ENCODE measurements at regions not wholly inside any gene's neighbourhood (a gene's known extent, or its start where the extent isn't known, plus 50 kb on each side); places are given as distances from the start of the nearest gene placed in this dataset.

DNA sequence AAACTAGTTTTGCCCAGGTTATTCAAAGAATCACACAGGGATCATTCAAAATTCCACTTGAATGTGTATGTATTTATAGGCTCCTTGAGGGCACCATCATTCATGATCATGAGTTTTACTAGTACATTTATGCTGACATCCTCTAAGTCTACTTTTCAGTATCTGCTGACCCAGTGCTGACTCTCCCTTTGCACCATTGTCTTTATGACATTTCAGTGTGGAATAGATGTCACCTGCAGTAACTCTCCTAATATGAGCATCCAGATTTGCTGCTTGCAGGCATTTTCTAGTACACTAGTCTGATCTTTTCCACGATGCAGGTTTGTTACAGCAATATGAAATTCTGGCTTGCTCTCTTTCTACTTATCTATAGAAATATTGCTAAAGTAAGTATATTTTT, 1603.5 kb downstream of the SI start:
- Histone ChIP-seq H3K27ac (ENCODE audit: low read length in 2 of 2) (no peak overlapping the region), H3K27me3 (replicated peaks in 1 of 4; ENCODE audit: control extremely low read depth in 1 of 4, control insufficient read depth in 3 of 4, insufficient read depth in 4 of 4, low read length in 3 of 4) (no peaks in the 10 kb centered on the region), H3K36me3 (replicated peaks in 1 of 2; ENCODE audit: control extremely low read depth in 1 of 2, control insufficient read depth in 1 of 2, extremely low read depth in 1 of 2, insufficient read depth in 2 of 2, low read length in 1 of 2) (no peaks in the 10 kb centered on the region), H3K4me3 (ENCODE audit: control extremely low read depth in 1 of 5, extremely low read depth in 1 of 5, insufficient read depth in 1 of 5, low read depth in 2 of 5, low read length in 4 of 5) (no peak overlapping the region), H3K9ac (ENCODE audit: low read length) (no peak overlapping the region), H3K9me3 (ENCODE audit: control extremely low read depth in 1 of 3, control insufficient read depth in 2 of 3, insufficient read depth in 1 of 3, low read length in 2 of 3) (no peaks in the 10 kb centered on the region), H4K20me1 (ENCODE audit: control insufficient read depth, insufficient read depth, low read length, poor library complexity, severe bottlenecking) (no peaks in the 10 kb centered on the region), H2AFZ (ENCODE audit: insufficient read depth, low read depth, low read length, poor library complexity, severe bottlenecking) (no peak overlapping the region), H3K4me2 (replicated peaks; ENCODE audit: low read depth, low read length, poor library complexity, severe bottlenecking) (no peak overlapping the region), H3K79me2 (ENCODE audit: control insufficient read depth, insufficient read depth, low read length) (no peaks in the 10 kb centered on the region), H3K4me1 (ENCODE audit: control insufficient read depth in 2 of 2, insufficient read depth in 2 of 2, low read length in 2 of 2) (no peaks in the 10 kb centered on the region)
- H3K27me3 Mint-ChIP-seq = no peaks in the 10 kb centered on the region
- DNase-seq (no peak), ATAC-seq (ENCODE audit: low read depth) (no peak)
- no peak overlapping the region for H3K4me3 Mint-ChIP-seq
- ChIA-PET CTCF (no interaction called here), POLR2A (no interaction called here)
- no peaks in the 10 kb centered on the region for H3K4me1 Mint-ChIP-seq
- H3K9me3 Mint-ChIP-seq (ENCODE audit: insufficient read depth) = no peaks in the 10 kb centered on the region
- no peak for TF ChIP-seq EZH2 (IDR thresholded peaks at IDR 0.05; ENCODE audit: borderline replicate concordance, insufficient read depth, low read depth, low read length, poor library complexity, severe bottlenecking)
- TF ChIP-seq, protein P1, sequence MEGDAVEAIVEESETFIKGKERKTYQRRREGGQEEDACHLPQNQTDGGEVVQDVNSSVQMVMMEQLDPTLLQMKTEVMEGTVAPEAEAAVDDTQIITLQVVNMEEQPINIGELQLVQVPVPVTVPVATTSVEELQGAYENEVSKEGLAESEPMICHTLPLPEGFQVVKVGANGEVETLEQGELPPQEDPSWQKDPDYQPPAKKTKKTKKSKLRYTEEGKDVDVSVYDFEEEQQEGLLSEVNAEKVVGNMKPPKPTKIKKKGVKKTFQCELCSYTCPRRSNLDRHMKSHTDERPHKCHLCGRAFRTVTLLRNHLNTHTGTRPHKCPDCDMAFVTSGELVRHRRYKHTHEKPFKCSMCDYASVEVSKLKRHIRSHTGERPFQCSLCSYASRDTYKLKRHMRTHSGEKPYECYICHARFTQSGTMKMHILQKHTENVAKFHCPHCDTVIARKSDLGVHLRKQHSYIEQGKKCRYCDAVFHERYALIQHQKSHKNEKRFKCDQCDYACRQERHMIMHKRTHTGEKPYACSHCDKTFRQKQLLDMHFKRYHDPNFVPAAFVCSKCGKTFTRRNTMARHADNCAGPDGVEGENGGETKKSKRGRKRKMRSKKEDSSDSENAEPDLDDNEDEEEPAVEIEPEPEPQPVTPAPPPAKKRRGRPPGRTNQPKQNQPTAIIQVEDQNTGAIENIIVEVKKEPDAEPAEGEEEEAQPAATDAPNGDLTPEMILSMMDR (IDR thresholded peaks at IDR 0.05) = no peak
- intact Hi-C loops (cut with micrococcal nuclease) = no loop called here
- no peak overlapping the region for H3K27ac Mint-ChIP-seq
- WGBS (ENCODE audit: insufficient coverage) = no CpG with 5 or more reads among the region's 1 CpG

DNA sequence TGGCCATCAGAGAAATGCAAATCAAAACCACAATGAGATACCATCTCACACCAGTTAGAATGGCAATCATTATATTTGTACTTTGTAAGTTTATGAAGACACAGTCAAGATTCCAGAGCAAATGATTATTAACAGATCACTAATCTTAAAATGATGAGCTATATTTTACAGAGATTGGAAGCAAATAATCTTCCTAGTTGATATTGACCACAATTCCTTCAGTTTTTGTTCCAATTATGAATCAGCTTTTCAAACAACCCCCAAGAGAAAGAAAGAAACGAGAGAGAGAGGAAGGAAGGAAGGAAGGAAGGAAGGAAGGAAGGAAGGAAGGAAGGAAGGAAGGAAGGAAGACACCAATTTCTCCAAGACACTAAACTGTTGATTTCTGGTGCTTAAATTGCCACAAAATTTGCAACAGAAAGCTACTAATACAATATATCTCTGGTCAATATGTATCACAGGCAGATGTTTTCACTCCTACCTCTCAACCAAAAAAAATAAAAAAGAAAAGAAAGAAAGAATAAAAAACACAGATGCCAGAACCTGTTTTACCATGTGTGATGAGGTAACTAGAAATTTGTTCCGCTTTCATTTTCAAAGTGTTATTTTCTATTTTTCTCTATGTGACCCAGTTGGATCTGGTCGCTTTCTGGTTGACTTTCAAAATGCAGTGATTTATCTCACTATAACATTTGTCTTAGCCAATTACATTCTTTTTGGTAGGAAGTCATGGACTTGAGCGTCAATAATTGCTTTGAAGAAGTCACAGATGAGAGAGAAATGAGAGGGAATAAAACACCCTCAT, 1609.6 kb downstream of the SI start:
- ATAC-seq (ENCODE audit: low read depth) = no peak
- intact Hi-C loops (cut with micrococcal nuclease) = no loop called here
- POLR2A ChIA-PET = no interaction called here

More for the DNA sequence above, 1609.6 kb downstream of the SI start:
- Histone ChIP-seq H3K9ac (ENCODE audit: low read length) (no peak overlapping the region), H4K20me1 (ENCODE audit: control insufficient read depth, insufficient read depth, low read length, poor library complexity, severe bottlenecking) (no peaks in the 10 kb centered on the region), H3K9me3 (ENCODE audit: control extremely low read depth in 1 of 3, control insufficient read depth in 2 of 3, insufficient read depth in 1 of 3, low read length in 2 of 3) (no peaks in the 10 kb centered on the region), H3K4me2 (replicated peaks; ENCODE audit: low read depth, low read length, poor library complexity, severe bottlenecking) (no peak overlapping the region), H3K4me3 (ENCODE audit: control extremely low read depth in 1 of 5, extremely low read depth in 1 of 5, insufficient read depth in 1 of 5, low read depth in 2 of 5, low read length in 4 of 5) (no peak overlapping the region), H3K4me1 (ENCODE audit: control insufficient read depth in 2 of 2, insufficient read depth in 2 of 2, low read length in 2 of 2) (no peaks in the 10 kb centered on the region), H3K27ac (ENCODE audit: low read length in 2 of 2) (no peak overlapping the region), H3K79me2 (ENCODE audit: control insufficient read depth, insufficient read depth, low read length) (no peaks in the 10 kb centered on the region), H3K36me3 (replicated peaks in 1 of 2; ENCODE audit: control extremely low read depth in 1 of 2, control insufficient read depth in 1 of 2, extremely low read depth in 1 of 2, insufficient read depth in 2 of 2, low read length in 1 of 2) (no peaks in the 10 kb centered on the region), H2AFZ (ENCODE audit: insufficient read depth, low read depth, low read length, poor library complexity, severe bottlenecking) (no peak overlapping the region), H3K27me3 (replicated peaks in 1 of 4; ENCODE audit: control extremely low read depth in 1 of 4, control insufficient read depth in 3 of 4, insufficient read depth in 4 of 4, low read length in 3 of 4) (no peaks in the 10 kb centered on the region)
- no CpG with 5 or more reads among the region's 4 CpGs for WGBS (ENCODE audit: insufficient coverage)
- no peak overlapping the region for H3K27ac Mint-ChIP-seq
- no peak for DNase-seq
- no peaks in the 10 kb centered on the region for H3K4me1 Mint-ChIP-seq
- no peaks in the 10 kb centered on the region for H3K27me3 Mint-ChIP-seq
- CTCF ChIA-PET = no interaction called here
- peaks cover 3% of the 10 kb centered on the region for H3K9me3 Mint-ChIP-seq (ENCODE audit: insufficient read depth)
- TF ChIP-seq EZH2 (IDR thresholded peaks at IDR 0.05; ENCODE audit: borderline replicate concordance, insufficient read depth, low read depth, low read length, poor library complexity, severe bottlenecking) = no peak
- TF ChIP-seq, protein P1 (IDR thresholded peaks at IDR 0.05) = no peak
- no peak overlapping the region for H3K4me3 Mint-ChIP-seq

Data from B cell (primary cell).